ENCODE measurements at regions not wholly inside any gene's neighbourhood (a gene's known extent, or its start where the extent isn't known, plus 50 kb on each side); places are given as distances from the start of the nearest gene placed in this dataset.

- TF ChIP-seq CUX1 (CRISPR knock-in tag; IDR thresholded peaks at IDR 0.05) = no peak
- no peak for TF ChIP-seq ZNF507 (tag; conservative IDR thresholded peaks at IDR 0.05)
- no peak for TF ChIP-seq PRPF4 (IDR thresholded peaks at IDR 0.05; ENCODE audit: insufficient read depth, low read depth, low read length, poor library complexity, severe bottlenecking)
- no peak for TF ChIP-seq ZNF253 (CRISPR knock-in tag; conservative IDR thresholded peaks at IDR 0.05)
- TF ChIP-seq ZNF551 (CRISPR knock-in tag; IDR thresholded peaks at IDR 0.05) = no peak
- no peak for TF ChIP-seq SOX6 (IDR thresholded peaks at IDR 0.05)
- TF ChIP-seq CXXC5 (CRISPR knock-in tag; IDR thresholded peaks at IDR 0.05) = no peak
- TF ChIP-seq KLF6 (CRISPR knock-in tag; IDR thresholded peaks at IDR 0.05; ENCODE audit: borderline replicate concordance) = no peak
These were observed 413.1 kb upstream of the PODXL start (continued) for GRCh38 chr7:131969560-131969959.
